BJ (cell line): ENCODE measurements at regions not wholly inside any gene's neighbourhood (a gene's known extent, or its start where the extent isn't known, plus 50 kb on each side); places are given as distances from the start of the nearest gene placed in this dataset.

Experiments used
- CTCF ChIA-PET: fragments of 350-600 bp; formaldehyde crosslinking; extraction: SDS; loops from one replicate; lab custom pipeline; 2021; ENCODE audit warnings: antibody characterized with exemption, inconsistent platforms; lab: Yijun Ruan, JAX
- POLR2A ChIA-PET: fragments of 300-600 bp; sonication (Branson Sonifier 250); formaldehyde crosslinking; extraction: SDS; loops from one replicate; lab custom pipeline; 2021; ENCODE audit warnings: antibody characterized with exemption; lab: Charles Lee
- DNase-seq: peaks from one replicate; pipeline ENCODE4 v3.0.0-alpha.2; 2011; ENCODE audit warnings: low read depth
- H3K27me3 ChIP-seq: 2 replicates; pipeline ENCODE4 v1.6.0; 2011; ENCODE audit warnings: low read length; ENCODE audit not compliant: control insufficient read depth, insufficient read depth
- H3K36me3 ChIP-seq: 2 replicates; pipeline ENCODE4 v1.5.1; 2011; ENCODE audit warnings: low read length; ENCODE audit not compliant: control insufficient read depth, insufficient read depth
- H3K4me3 ChIP-seq: 2 replicates; pipeline ENCODE4 v1.5.1; 2011; ENCODE audit warnings: low read depth, mild to moderate bottlenecking, control low read depth, low read length
- CTCF ChIP-seq: IDR thresholded peaks from 2 replicates; pipeline ENCODE4 v1.5.1; 2011; ENCODE audit warnings: low read depth, mild to moderate bottlenecking, control low read depth, inconsistent platforms, low read length, moderate library complexity; ENCODE audit not compliant: insufficient read depth

DNA sequence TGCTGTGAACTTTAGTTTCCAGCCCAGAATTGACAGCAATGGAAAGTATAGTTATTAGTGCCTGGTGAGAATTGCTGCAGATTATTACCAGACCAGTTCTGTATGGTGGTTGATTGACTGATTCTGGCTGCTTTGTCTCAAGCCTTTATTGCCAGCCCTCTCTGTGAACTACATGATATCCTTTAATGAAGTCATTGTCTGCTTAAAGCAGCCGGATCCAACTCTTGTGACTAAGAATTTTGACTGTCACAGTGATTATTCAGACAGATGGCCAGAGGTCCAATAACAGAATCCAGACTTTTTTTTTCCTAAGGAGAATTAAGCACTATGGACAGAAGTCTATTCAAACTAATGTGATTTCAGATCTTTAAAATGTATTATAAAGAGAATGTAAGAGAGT lies 1548.6 kb upstream of the B3GALT2 start:
- ChIA-PET CTCF (no interaction called here), POLR2A (no interaction called here)
- no peaks in the 10 kb centered on the region for H3K36me3 ChIP-seq
- no peak overlapping the region for H3K4me3 ChIP-seq
- H3K27me3 ChIP-seq, result no peaks in the 10 kb centered on the region
- no peak for DNase-seq
- TF ChIP-seq CTCF, result no peak

DNA sequence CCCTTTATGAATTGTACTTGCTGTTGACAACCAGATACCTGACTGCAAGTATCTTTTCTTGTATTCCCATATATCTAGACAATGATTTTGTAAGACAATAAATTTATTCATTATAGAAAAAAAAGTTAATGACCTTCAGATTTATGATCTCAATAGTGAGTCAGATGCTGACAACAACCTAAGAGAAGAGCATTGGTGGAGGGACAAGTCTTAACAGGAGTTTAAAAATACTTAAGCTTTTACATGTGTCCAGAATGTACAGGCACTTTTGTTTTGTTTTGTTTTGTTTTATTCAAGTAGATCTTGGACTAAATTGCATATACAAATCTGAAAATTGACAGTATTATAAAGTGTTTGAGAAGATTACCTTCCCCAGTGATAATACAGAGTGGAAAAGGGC lies 1544.6 kb upstream of the B3GALT2 start:
- CTCF ChIA-PET, result no interaction called here
- no peak for DNase-seq
- no peaks in the 10 kb centered on the region for H3K36me3 ChIP-seq
- POLR2A ChIA-PET, result no interaction called here
- H3K27me3 ChIP-seq, result no peaks in the 10 kb centered on the region
- no peak for TF ChIP-seq CTCF
- no peak overlapping the region for H3K4me3 ChIP-seq

GRCh38 chr1:194730304-194730703 lies 1543.9 kb upstream of the B3GALT2 start:
- no peaks in the 10 kb centered on the region for H3K27me3 ChIP-seq
- no peak for TF ChIP-seq CTCF
- no peak for DNase-seq
- no peak overlapping the region for H3K4me3 ChIP-seq
- POLR2A ChIA-PET, result no interaction called here
- CTCF ChIA-PET, result no interaction called here
- H3K36me3 ChIP-seq, result no peaks in the 10 kb centered on the region

DNA sequence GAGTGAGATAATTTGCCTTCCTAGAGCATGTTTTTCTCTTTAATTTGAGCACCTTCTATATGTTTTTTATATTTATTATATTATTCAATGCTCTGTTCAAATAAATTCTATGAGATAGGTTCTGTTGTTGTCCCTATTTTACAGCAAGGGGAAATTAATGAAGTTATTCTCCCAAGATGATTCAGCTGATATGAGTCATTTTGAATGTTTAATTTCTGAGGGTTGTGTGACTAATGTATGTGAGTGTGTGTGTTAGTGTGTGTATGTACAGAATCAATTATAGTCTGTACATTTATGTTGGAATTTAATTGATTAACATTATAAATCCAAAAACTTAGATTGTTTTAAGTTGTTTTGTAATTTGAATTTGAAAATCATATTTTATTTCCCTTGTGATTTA lies 1536.7 kb upstream of the B3GALT2 start:
- ChIA-PET POLR2A (no interaction called here), CTCF (no interaction called here)
- no peak overlapping the region for H3K4me3 ChIP-seq
- no peaks in the 10 kb centered on the region for H3K27me3 ChIP-seq
- TF ChIP-seq CTCF, result no peak
- H3K36me3 ChIP-seq, result no peaks in the 10 kb centered on the region
- no peak for DNase-seq

DNA sequence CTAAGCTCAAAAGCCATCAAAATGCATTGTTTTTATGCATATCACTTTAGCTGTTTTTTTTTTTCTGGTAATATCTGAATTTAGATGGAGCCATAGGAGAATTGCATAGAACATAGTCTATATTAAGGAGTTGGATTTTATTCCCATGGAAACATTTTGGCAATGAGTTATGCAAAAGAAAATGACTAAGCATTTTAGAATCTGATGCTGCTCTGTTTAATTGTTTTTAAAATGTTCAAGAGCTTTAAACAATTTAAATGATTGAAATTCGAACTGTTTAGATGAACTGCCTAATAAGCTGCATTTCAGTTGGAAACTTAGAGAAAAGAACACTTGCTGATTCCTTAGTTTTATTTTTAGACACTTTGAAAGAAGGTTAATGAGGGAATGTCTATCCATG lies 1531.5 kb upstream of the B3GALT2 start:
- no peaks in the 10 kb centered on the region for H3K36me3 ChIP-seq
- peak; percentile 9 for DNase-seq
- H3K4me3 ChIP-seq, result no peak overlapping the region
- TF ChIP-seq CTCF, result no peak
- H3K27me3 ChIP-seq, result no peaks in the 10 kb centered on the region
- CTCF ChIA-PET, result no interaction called here
- POLR2A ChIA-PET, result no interaction called here
